GM12801 (cell line): ENCODE measurements at regions not wholly inside any gene's neighbourhood (a gene's known extent, or its start where the extent isn't known, plus 50 kb on each side); places are given as distances from the start of the nearest gene placed in this dataset.

Experiments used
- CTCF ChIP-seq: IDR thresholded peaks from one replicate; pipeline ENCODE4 v1.5.1; 2011; ENCODE audit warnings: control low read depth; ENCODE audit not compliant: insufficient read length; ENCODE audit errors: extremely low read depth

DNA sequence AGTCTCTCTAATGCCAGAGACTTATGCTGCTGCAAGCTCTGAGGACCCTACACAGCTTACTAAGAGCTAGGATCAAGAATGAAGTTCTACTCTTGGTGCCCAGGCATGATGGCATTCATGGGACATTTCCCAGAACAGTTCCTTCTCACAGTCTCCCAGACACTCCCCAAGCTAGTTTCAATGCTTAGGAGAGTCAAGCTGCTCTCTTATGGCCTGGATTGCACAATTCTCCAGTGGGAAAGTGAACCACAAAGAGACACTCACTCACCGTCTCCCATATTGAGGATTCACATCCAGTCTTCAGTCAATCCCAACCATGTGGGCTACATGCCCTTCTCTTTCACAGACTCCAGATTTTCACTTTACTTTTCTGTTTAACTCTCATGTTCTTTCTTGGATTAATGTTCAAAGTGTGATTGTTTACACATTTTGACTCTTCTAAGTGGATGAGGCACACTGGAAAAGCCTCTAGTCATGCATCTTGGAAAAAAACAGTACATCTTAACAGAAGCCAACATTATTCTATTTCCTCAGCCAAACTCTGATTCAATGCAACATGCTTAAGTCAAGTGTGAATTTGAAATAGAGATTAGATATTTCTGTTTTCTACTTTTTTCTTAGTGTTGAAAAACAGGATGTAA, 447.8 kb upstream of the BTBD3 start:
- no peak for TF ChIP-seq CTCF

DNA sequence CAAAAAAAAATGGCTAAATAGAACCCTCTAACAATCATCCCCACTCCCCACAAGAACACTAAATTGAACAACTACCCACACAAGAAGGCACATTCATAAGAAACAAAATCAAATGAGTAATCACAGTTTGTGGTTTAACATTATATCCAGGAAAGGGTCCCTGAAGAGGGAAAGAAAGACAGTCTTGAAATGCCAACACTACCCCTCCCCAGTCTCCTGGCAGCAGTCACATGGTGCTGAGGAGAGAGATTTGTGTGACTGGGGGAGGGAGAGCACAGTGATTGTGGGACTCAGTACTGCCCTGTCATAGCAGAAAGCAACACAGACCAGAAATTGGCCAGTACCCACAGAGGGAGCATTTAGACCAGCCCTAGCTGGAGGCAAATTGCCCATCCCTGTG, 443.7 kb upstream of the BTBD3 start:
- no peak for TF ChIP-seq CTCF

- TF ChIP-seq CTCF, result no peak
Measured at GRCh38 chr20:11483697-11484096, 434.0 kb upstream of the BTBD3 start.

GRCh38 chr20:11484479-11484878, 433.2 kb upstream of the BTBD3 start:
- TF ChIP-seq CTCF, result no peak

DNA sequence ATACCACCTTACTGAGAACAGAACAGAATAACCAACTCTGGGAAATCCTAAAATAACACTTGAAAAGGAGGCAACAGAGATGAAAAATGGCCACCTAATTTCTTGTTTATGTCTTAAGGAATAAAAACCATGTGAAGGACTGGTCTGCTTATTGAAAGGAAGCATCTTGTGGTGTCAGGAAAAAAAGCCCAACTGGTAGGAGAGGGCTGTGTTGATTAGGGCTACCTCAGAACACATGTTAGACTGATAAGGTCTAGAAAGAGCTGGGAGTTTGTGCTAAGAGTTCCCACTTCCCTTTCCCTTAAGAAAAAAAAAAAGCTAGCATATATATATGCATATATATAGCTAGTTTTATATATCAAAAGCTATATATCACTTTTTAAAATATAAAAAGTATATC, 425.3 kb upstream of the BTBD3 start:
- no peak for TF ChIP-seq CTCF

DNA sequence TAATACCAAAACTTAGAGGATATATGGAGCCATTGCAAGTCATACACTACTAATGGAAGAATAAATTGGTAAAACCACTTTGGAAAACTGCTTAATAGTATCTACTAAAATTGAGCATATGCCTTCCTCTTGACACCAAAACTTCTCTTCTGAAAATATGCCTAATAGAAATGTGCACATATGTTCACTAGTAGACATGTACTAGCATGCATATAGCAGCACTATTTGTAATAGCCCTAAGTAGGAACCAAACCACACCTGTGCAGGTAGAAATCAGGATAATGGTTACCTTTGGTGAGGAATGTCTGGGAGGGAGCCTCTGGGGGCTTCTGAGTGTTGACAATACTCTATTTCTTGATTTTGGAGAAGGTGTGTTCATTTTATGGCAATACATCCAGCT, 424.8 kb upstream of the BTBD3 start:
- no peak for TF ChIP-seq CTCF

GRCh38 chr20:11496380-11496779, 421.3 kb upstream of the BTBD3 start:
- TF ChIP-seq CTCF, result no peak
